Natural killer cell (primary cell): ENCODE measurements at regions not wholly inside any gene's neighbourhood (a gene's known extent, or its start where the extent isn't known, plus 50 kb on each side); places are given as distances from the start of the nearest gene placed in this dataset.

Experiments
- ATAC-seq, 3 donors: fragments of 150-1000 bp in 2 of 3; fragments of 200-7000 bp in 1 of 3; cut with Tn5 transposase; 1 replicate in 1 of 3; 2 replicates in 2 of 3; pipeline ENCODE4 v1.10.0; 2021; ENCODE audit warnings: mild to moderate bottlenecking in 2 of 3, moderate library complexity in 2 of 3
- DNase-seq, 2 donors: peaks; one replicate each; pipeline versions ENCODE4 v3.0.0 to v3.0.0-alpha.2; 2013 to 2021; ENCODE audit warnings: mixed read lengths in 1 of 2
- H3K27ac ChIP-seq: one replicate; pipeline ENCODE4 v1.5.1; 2013; ENCODE audit warnings: mild to moderate bottlenecking, low read length
- H3K27me3 ChIP-seq: one replicate; pipeline ENCODE4 v1.6.1; 2013; ENCODE audit warnings: low read length; ENCODE audit not compliant: control insufficient read depth, insufficient read depth
- H3K36me3 ChIP-seq: one replicate; pipeline ENCODE4 v1.6.1; 2013; ENCODE audit warnings: low read length; ENCODE audit not compliant: control insufficient read depth, insufficient read depth
- H3K4me1 ChIP-seq: one replicate; pipeline ENCODE4 v1.6.1; 2013; ENCODE audit warnings: low read length; ENCODE audit not compliant: control insufficient read depth, insufficient read depth
- H3K4me3 ChIP-seq: one replicate; pipeline ENCODE4 v1.5.1; 2013; ENCODE audit warnings: low read length
- H3K9me3 ChIP-seq: one replicate; pipeline ENCODE4 v1.6.1; 2013; ENCODE audit warnings: low read length; ENCODE audit not compliant: control insufficient read depth, insufficient read depth
- H3K27ac Mint-ChIP-seq, 2 donors: one replicate each; pipeline ENCODE4 v1.8.0; 2022; ENCODE audit warnings: mild to moderate bottlenecking in 2 of 2, mixed read lengths in 2 of 2, moderate library complexity in 1 of 2
- H3K27me3 Mint-ChIP-seq, 2 donors: one replicate each; pipeline ENCODE4 v1.8.0; 2022; ENCODE audit warnings: low read depth in 2 of 2, mixed read lengths in 2 of 2
- H3K36me3 Mint-ChIP-seq: one replicate; pipeline ENCODE4 v1.8.0; 2022; ENCODE audit warnings: mixed read lengths
- H3K4me1 Mint-ChIP-seq, 2 donors: one replicate each; pipeline ENCODE4 v1.8.0; 2022; ENCODE audit warnings: mixed read lengths in 2 of 2
- H3K4me3 Mint-ChIP-seq: one replicate; pipeline ENCODE4 v1.8.0; 2022; ENCODE audit warnings: mild to moderate bottlenecking, moderate library complexity, mixed read lengths
- H3K9me3 Mint-ChIP-seq, 2 donors: one replicate each; pipeline ENCODE4 v1.8.0; 2022; ENCODE audit warnings: mixed read lengths in 2 of 2
- CTCF ChIP-seq: fragments of 200-600 bp; IDR thresholded peaks from one replicate; pipeline ENCODE4 v1.8.0; 2022; ENCODE audit warnings: antibody characterized with exemption
- WGBS: methylation state at CpG from one replicate; pipeline ENCODE4 v1.1.7; 2013; ENCODE audit warnings: missing lambda C conversion rate; ENCODE audit not compliant: insufficient coverage; 5-methylcytosine and 5-hydroxymethylcytosine counted together
- intact Hi-C: fragments of 100-400 bp; cut with micrococcal nuclease; formaldehyde crosslinking; loops from one replicate; pipeline ENCODE4 v1.14.2; 2022

DNA sequence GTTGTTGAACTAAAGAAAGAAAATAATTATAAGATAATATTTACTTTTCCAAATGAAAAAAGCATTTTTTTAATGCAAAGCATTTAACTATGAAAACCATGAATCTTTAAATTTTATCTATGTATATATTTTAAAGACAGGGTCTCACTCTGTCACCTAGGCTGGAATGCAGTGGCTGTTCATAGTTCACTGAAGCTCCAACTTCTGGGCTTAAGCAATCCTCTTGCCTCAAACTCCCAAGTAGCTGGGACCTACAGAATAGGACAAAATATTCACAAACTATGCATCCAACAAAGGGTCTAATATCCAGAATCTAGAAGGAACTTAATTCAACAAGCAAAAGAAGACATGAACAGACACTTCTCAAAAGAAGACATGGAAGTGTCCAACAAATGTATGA lies 55.9 kb upstream of the ALB start:
- no peaks in the 10 kb centered on the region for H3K36me3 Mint-ChIP-seq
- Histone ChIP-seq H3K27me3 (no peaks in the 10 kb centered on the region), H3K4me1 (no peaks in the 10 kb centered on the region), H3K36me3 (no peaks in the 10 kb centered on the region), H3K27ac (no peak overlapping the region), H3K9me3 (no peaks in the 10 kb centered on the region), H3K4me3 (no peak overlapping the region)
- no peaks in the 10 kb centered on the region for H3K27me3 Mint-ChIP-seq
- H3K4me3 Mint-ChIP-seq, result no peak overlapping the region
- ATAC-seq, result no peak
- peaks cover 3% of the 10 kb centered on the region in 2 donors for H3K9me3 Mint-ChIP-seq
- no peak overlapping the region for H3K27ac Mint-ChIP-seq
- no peaks in the 10 kb centered on the region for H3K4me1 Mint-ChIP-seq
- no peak for TF ChIP-seq CTCF
- intact Hi-C loops, result no loop called here
- DNase-seq, result no peak

DNA sequence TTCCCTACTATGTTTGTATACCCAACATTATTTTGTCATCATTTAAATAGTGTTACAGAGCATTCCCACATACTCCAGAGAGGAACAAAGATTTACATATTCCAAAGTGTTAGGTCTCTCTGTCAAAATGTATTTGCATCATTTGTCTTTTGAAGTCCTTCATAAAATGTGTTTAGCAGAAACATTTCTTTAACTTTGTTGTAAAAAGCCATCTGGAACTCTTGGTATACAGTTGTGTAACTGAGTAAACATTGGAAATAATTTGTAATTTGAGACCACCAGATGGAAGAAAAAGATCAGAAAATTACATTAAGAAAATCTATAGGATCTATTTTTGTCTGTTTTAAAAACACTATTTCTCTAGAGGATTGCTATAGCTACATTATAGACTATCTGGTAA lies 56.6 kb upstream of the ALB start:
- Mint-ChIP-seq H3K27me3 (no peaks in the 10 kb centered on the region), H3K4me3 (no peak overlapping the region), H3K4me1 (no peaks in the 10 kb centered on the region), H3K36me3 (no peaks in the 10 kb centered on the region), H3K27ac (no peak overlapping the region), H3K9me3 (peaks cover under 1% of the 10 kb centered on the region in 2 donors)
- DNase-seq (no peak), ATAC-seq (no peak)
- Histone ChIP-seq H3K4me3 (no peak overlapping the region), H3K27me3 (no peaks in the 10 kb centered on the region), H3K36me3 (no peaks in the 10 kb centered on the region), H3K9me3 (no peaks in the 10 kb centered on the region), H3K27ac (no peak overlapping the region), H3K4me1 (no peaks in the 10 kb centered on the region)
- no peak for TF ChIP-seq CTCF
- intact Hi-C loops, result no loop called here

GRCh38 chr4:73345399-73345975 lies 58.6 kb upstream of the ALB start:
- Histone ChIP-seq H3K27me3 (no peaks in the 10 kb centered on the region), H3K36me3 (no peaks in the 10 kb centered on the region), H3K27ac (no peak overlapping the region), H3K4me3 (no peak overlapping the region), H3K4me1 (no peaks in the 10 kb centered on the region), H3K9me3 (no peaks in the 10 kb centered on the region)
- H3K27me3 Mint-ChIP-seq, result no peaks in the 10 kb centered on the region
- intact Hi-C loops, result no loop called here
- no peak overlapping the region for H3K4me3 Mint-ChIP-seq
- no peaks in the 10 kb centered on the region for H3K9me3 Mint-ChIP-seq
- no peaks in the 10 kb centered on the region for H3K4me1 Mint-ChIP-seq
- no peak for TF ChIP-seq CTCF
- no peak for ATAC-seq
- no peaks in the 10 kb centered on the region for H3K36me3 Mint-ChIP-seq
- WGBS, result 77% methylated on average over 4 of the region's 4 CpGs
- H3K27ac Mint-ChIP-seq, result no peak overlapping the region
- no peak for DNase-seq

GRCh38 chr4:73344106-73344505 lies 60.0 kb upstream of the ALB start:
- DNase-seq (no peak), ATAC-seq (no peak)
- Mint-ChIP-seq H3K4me1 (no peaks in the 10 kb centered on the region), H3K9me3 (no peaks in the 10 kb centered on the region), H3K4me3 (no peak overlapping the region), H3K27ac (no peak overlapping the region), H3K36me3 (no peaks in the 10 kb centered on the region), H3K27me3 (no peaks in the 10 kb centered on the region)
- Histone ChIP-seq H3K9me3 (no peaks in the 10 kb centered on the region), H3K36me3 (no peaks in the 10 kb centered on the region), H3K27me3 (no peaks in the 10 kb centered on the region), H3K4me1 (no peaks in the 10 kb centered on the region), H3K4me3 (no peak overlapping the region), H3K27ac (no peak overlapping the region)
- TF ChIP-seq CTCF, result no peak
- WGBS, result no CpG with 5 or more reads among the region's 1 CpG
- intact Hi-C loops, result no loop called here
